ENCODE measurements at regions not wholly inside any gene's neighbourhood (a gene's known extent, or its start where the extent isn't known, plus 50 kb on each side); places are given as distances from the start of the nearest gene placed in this dataset.

- no peak for DNase-seq (ENCODE audit: low read depth in 3 of 3)
Observed at GRCh38 chr2:180463608-180464007, 456.5 kb upstream of the CWC22 start.

DNA sequence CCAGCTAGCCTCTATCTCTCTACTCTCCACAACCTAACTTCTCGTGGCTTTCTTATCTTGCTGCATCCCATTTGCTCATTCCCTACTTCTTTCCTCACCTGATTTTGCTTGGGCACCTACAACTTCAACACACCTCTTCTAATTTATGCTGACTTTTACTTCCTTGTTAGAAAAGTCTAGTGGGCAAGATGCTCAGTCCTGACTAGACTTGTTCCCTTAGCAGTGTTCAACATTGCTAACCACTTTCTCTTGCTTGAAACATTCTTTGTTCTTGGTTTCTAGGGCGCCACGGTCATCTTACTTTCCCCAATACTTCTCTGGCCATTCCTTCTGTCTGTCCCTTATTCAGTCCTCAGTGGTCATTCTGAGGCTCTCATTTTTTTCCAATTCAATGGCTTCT, 454.7 kb upstream of the CWC22 start:
- no peak for DNase-seq (ENCODE audit: low read depth in 3 of 3)

GRCh38 chr2:180456801-180457200, 449.7 kb upstream of the CWC22 start:
- no peak for DNase-seq (ENCODE audit: low read depth in 3 of 3)

GRCh38 chr2:180450841-180451240, 443.7 kb upstream of the CWC22 start:
- no peak for DNase-seq (ENCODE audit: low read depth in 3 of 3)

- DNase-seq (ENCODE audit: low read depth in 3 of 3): no peak
Observed at GRCh38 chr2:180449171-180449915, 442.2 kb upstream of the CWC22 start.

- no peak for DNase-seq (ENCODE audit: low read depth in 3 of 3)
Observed at GRCh38 chr2:180446492-180446891, 439.4 kb upstream of the CWC22 start.

DNA sequence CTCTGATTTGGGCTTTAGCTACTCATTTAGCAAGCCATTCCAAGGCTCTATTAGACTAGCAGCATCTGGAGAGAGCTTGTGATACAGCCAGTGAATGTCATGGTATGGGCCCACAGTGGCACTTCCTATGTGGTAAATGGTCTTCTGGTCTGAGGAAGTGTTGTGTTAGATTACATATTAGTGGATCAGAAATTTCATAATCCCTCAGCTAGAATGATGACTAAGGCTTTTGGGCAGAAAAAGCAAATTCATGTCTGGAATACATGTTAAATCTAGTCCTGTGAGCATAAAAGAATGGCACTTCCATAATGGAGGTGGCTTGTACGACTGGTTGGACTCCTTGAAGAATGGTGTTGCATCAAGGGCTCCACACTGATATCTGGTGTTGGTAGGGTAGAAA, 436.8 kb upstream of the CWC22 start:
- DNase-seq (ENCODE audit: low read depth in 3 of 3): no peak

DNA sequence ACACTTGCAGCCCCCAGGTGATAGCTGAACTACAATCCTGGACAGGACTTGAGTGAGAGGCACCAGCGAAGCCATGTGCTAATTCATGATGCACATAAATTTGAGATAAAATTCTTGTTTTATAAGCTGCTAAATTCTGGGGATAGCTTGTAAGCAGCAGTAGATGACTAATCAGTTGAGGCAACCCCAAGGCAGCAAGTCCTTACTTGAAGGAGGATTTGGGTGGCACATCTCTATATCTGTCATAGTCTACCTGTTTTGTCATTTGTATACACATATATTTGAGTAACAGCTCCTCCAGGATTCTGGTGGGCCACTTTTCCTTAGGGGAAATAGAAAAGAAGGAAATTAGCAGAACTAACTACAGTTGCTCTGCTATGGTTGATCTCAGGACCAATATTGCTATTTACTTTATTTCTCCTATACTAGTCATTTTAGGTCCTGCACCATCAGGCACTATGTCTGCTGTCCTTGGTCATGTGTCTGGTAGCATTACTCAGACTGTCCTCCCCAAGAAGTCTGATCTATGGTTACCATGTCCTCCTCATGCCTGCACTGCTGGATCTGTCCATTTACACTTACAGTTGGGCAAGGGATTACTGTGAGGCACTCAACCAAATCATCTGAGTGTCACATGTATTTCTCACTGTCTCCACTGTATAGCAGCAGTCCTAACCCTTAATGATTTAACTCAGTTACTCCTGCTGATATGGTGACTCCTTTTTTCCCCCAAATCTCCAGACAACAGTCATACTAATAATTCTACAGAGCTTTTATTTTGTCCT, 436.0 kb upstream of the CWC22 start:
- no peak for DNase-seq (ENCODE audit: low read depth in 3 of 3)

GRCh38 chr2:180419212-180419611, 412.1 kb upstream of the CWC22 start:
- no peak for DNase-seq (ENCODE audit: low read depth in 3 of 3)

GRCh38 chr2:180416627-180417026, 409.5 kb upstream of the CWC22 start:
- DNase-seq (ENCODE audit: low read depth in 3 of 3): no peak

GRCh38 chr2:180413336-180413735, 406.2 kb upstream of the CWC22 start:
- no peak for DNase-seq (ENCODE audit: low read depth in 3 of 3)

DNA sequence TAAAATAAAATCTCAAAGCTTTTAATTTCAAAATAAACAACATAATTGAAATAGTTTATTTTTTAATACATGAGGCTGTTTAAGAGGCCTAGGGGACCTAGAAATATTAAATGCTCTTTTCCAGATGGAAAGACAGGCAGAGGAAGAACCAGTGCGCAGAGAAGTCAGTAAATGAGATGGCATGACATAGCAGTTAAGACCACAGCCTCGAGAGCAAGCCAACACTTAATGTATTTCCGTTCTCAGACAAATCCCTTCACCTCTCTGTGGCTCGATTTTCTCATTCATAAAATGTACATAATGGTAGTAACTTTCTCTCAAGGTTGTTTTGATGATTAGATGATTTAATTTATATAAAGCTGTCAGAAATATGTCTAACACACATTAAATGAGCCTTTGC, 405.1 kb upstream of the CWC22 start:
- DNase-seq (ENCODE audit: low read depth in 3 of 3): no peak

- DNase-seq (ENCODE audit: low read depth in 3 of 3): no peak
Observed at GRCh38 chr2:180411661-180412060, 404.6 kb upstream of the CWC22 start.

DNA sequence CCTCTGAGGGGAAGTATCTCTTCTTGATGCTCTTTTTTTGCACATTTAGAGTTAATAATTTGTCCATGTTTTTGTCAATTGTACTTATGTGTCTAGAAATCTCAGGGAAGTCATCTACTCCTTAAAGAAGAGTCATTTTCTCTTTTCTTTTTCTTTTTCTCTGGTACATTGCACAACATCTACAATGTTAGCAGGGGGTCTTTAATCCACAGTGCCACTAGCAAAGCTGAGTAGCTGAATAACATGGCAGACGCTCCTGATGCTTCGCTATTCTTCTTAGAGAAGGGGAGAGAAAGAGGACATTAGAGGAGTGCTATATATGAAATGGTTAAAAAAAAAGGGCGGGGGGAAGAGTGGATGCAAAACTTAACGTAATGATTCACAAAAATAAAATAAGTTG, 399.6 kb upstream of the CWC22 start:
- DNase-seq (ENCODE audit: low read depth in 3 of 3): no peak

DNA sequence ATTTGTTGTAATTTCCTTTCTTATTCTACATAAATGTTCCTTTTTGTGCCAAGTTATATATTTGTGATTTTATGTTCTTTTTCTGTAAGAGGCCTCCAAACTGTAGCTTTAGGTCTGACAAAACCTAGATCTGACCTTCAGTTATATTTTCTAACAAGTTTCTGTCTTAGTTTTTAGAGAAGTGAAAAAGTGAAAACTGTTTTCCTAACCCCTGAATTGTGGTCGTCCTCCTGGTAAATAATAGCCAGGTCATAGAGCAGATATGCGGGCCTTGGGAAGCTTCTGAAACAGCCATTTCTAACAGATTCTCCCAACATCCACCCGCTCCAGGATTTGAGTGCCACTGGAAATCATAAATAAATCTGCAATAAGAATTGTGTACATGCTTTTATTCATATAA, 398.4 kb upstream of the CWC22 start:
- no peak for DNase-seq (ENCODE audit: low read depth in 3 of 3)

- DNase-seq (ENCODE audit: low read depth in 3 of 3): no peak
Observed at GRCh38 chr2:180394305-180394704, 387.2 kb upstream of the CWC22 start.

GRCh38 chr2:180385601-180386201, 378.6 kb upstream of the CWC22 start:
- DNase-seq (ENCODE audit: low read depth in 3 of 3): no peak

- no peak for DNase-seq (ENCODE audit: low read depth in 3 of 3)
Observed at GRCh38 chr2:180376066-180376465, 369.0 kb upstream of the CWC22 start.

- no peak for DNase-seq (ENCODE audit: low read depth in 3 of 3)
Observed at GRCh38 chr2:180374502-180375281, 367.6 kb upstream of the CWC22 start.

DNA sequence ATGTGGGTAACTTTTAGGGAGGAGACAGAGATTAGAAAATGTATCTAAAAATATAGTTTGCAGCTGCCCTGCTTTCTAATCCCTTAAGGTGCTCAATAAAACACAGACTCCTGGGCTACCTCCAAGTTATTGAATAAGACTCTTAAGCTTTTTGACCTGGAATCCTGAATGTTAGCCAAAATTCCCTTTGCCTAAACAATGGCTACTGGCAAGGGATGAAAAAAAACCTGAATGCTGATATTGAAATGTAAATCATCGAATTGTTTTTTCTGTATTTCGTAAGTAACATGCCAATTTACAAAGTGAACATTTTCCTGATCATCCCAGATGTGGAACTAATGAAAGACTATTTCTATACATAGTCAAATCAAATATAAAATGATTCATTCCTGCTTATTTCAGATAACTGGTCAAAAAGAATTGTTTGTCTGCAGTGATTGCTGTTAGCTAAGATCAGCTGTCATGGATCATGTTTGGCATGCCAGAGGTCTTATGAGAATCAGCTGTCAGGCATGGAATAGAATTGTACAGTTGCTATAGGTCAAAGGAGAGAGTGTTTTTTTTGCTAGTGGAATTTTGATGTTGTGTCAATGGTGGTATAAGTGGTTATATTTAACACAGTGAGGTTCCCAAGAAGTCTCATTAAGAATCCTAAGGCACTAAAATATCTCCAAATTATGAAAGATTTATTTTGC, 363.6 kb upstream of the CWC22 start:
- no peak for DNase-seq (ENCODE audit: low read depth in 3 of 3)

DNA sequence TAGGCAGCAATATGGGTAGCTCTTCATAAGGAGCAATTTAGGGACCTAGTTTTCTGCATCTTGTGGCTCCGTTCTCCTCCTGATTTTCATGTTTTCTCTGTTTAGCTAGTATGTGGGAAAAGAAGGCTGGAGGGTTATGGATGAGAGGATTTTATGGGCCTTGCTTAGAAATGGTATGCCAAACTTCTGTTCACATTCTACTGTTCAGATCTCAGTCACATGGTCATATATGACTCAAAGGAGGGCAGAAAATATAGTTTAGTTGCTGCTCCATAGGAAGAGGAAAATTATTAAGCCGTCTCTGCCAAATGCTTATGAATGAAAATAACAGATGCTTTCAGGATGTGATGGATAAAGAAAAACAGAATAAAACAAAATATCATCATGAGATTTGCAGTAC, 361.8 kb upstream of the CWC22 start:
- DNase-seq (ENCODE audit: low read depth in 3 of 3): no peak

DNA sequence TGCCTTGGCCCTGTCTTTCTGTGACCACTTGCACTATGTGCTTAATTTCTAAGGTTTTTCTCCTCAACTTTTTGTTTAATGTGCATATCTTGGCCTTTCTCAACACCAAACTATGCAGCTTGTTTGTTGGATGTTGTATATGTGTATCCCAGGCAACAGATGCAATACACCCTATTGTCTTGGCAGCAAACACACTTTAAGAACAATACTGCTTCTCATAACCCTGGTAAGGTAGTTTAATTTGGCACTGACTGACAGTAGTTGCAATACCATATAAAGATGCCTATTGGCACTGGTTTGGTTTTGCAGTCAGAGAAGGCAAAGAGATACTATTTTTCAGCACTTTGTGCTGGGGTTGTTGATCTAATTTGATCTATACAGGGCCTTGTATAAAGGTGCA, 360.7 kb upstream of the CWC22 start:
- no peak for DNase-seq (ENCODE audit: low read depth in 3 of 3)

Data from stimulated activated CD4-positive, alpha-beta T cell treated with anti-CD3 and anti-CD28 coated beads, TNF-alpha, amount 100 ng/mL, for 24 hours (primary cell).